HepG2 (cell line): ENCODE measurements at regions not wholly inside any gene's neighbourhood (a gene's known extent, or its start where the extent isn't known, plus 50 kb on each side); places are given as distances from the start of the nearest gene placed in this dataset.
A peak's percentile ranks its signal among the peaks of the same experiment; 100 is the strongest.

Experiments
- FOXA3 ChIP-seq: IDR thresholded peaks from 2 replicates; pipeline ENCODE4 v1.6.1; 2016; ENCODE audit warnings: missing genetic modification reagents, missing compliant biosample characterization
- FOXC1 ChIP-seq: sonication (generic); formaldehyde crosslinking; IDR thresholded peaks from 2 replicates; pipeline ENCODE4 v1.8.0; 2022; ENCODE audit warnings: mild to moderate bottlenecking, missing genetic modification reagents, borderline replicate concordance
- HES4 ChIP-seq: sonication (generic); formaldehyde crosslinking; IDR thresholded peaks from 2 replicates; pipeline ENCODE4 v1.9.0; 2021; ENCODE audit warnings: mild to moderate bottlenecking, missing genetic modification reagents, borderline replicate concordance
- HHEX ChIP-seq: IDR thresholded peaks from 2 replicates; pipeline ENCODE4 v1.6.1; 2016; ENCODE audit warnings: control low read depth
- HNRNPL ChIP-seq: fragments of 200-400 bp; formaldehyde crosslinking; IDR thresholded peaks from 2 replicates; pipeline ENCODE4 v1.6.1; 2017; ENCODE audit warnings: mild to moderate bottlenecking, low read depth, low read length
- MTA1 ChIP-seq: sonication (generic); formaldehyde crosslinking; IDR thresholded peaks from 2 replicates; pipeline ENCODE4 v1.4.0; 2020; ENCODE audit warnings: missing genetic modification reagents, mild to moderate bottlenecking, borderline replicate concordance
- MYNN ChIP-seq: sonication (generic); formaldehyde crosslinking; IDR thresholded peaks from 2 replicates; pipeline ENCODE4 v1.4.0; 2020; ENCODE audit warnings: mild to moderate bottlenecking, low read depth, missing genetic modification reagents
- POGZ ChIP-seq: sonication (generic); formaldehyde crosslinking; IDR thresholded peaks from 2 replicates; pipeline ENCODE4 v1.4.0; 2020; ENCODE audit warnings: mild to moderate bottlenecking, missing genetic modification reagents
- SAP130 ChIP-seq: IDR thresholded peaks from 2 replicates; pipeline ENCODE4 v1.6.1; 2016; ENCODE audit warnings: low read depth
- SIX4 ChIP-seq: sonication (generic); formaldehyde crosslinking; IDR thresholded peaks from 2 replicates; pipeline ENCODE4 v1.4.0; 2020; ENCODE audit warnings: missing genetic modification reagents
- SMAD1 ChIP-seq: sonication (generic); formaldehyde crosslinking; IDR thresholded peaks from 2 replicates; pipeline ENCODE4 v1.4.0; 2020; ENCODE audit warnings: missing genetic modification reagents, low read depth, mild to moderate bottlenecking, borderline replicate concordance
- SNAI1 ChIP-seq: sonication (generic); formaldehyde crosslinking; IDR thresholded peaks from 2 replicates; pipeline ENCODE4 v1.5.0; 2020; ENCODE audit warnings: mild to moderate bottlenecking, missing genetic modification reagents, borderline replicate concordance
- SOX5 ChIP-seq: IDR thresholded peaks from 2 replicates; pipeline ENCODE4 v1.6.1; 2016; ENCODE audit warnings: borderline replicate concordance
- ZBTB8A ChIP-seq: sonication (generic); formaldehyde crosslinking; IDR thresholded peaks from 2 replicates; pipeline ENCODE4 v1.4.0; 2020; ENCODE audit warnings: mild to moderate bottlenecking, low read depth, missing genetic modification reagents, borderline replicate concordance
- ZFP36 ChIP-seq: fragments of 150-350 bp; IDR thresholded peaks from 2 replicates; pipeline ENCODE4 v1.6.1; 2018; ENCODE audit warnings: borderline replicate concordance, low read length, low read depth; ENCODE audit not compliant: partially characterized antibody
- ZNF24 ChIP-seq: fragments of 450-650 bp; IDR thresholded peaks from 2 replicates; pipeline ENCODE4 v1.6.1; 2017; ENCODE audit warnings: antibody characterized with exemption, mild to moderate bottlenecking
- ZNF33A ChIP-seq: sonication (generic); formaldehyde crosslinking; IDR thresholded peaks from 2 replicates; pipeline ENCODE4 v1.5.1; 2020; ENCODE audit warnings: missing genetic modification reagents, mild to moderate bottlenecking, moderate library complexity, borderline replicate concordance
- ZNF724P ChIP-seq: sonication (generic); formaldehyde crosslinking; IDR thresholded peaks from 2 replicates; pipeline ENCODE4 v1.8.0; 2022; ENCODE audit warnings: missing genetic modification reagents, borderline replicate concordance
- ZSCAN12 ChIP-seq: sonication (generic); formaldehyde crosslinking; IDR thresholded peaks from 2 replicates; pipeline ENCODE4 v1.9.0; 2021; ENCODE audit warnings: mild to moderate bottlenecking, missing genetic modification reagents
- TF ChIP-seq, protein P1 (sequence below): sonication (generic); formaldehyde crosslinking; IDR thresholded peaks from 2 replicates; pipeline ENCODE4 v1.4.0; 2020; ENCODE audit warnings: missing genetic modification reagents
- TF ChIP-seq, protein P2 (sequence below): sonication (generic); formaldehyde crosslinking; IDR thresholded peaks from 2 replicates; pipeline ENCODE4 v1.5.0; 2020; ENCODE audit warnings: missing genetic modification reagents
- TF ChIP-seq, protein P3 (sequence below): sonication (generic); formaldehyde crosslinking; IDR thresholded peaks from 2 replicates; pipeline ENCODE4 v1.4.0; 2020; ENCODE audit warnings: mild to moderate bottlenecking, missing genetic modification reagents
- TF ChIP-seq, protein P4 (sequence below): IDR thresholded peaks from 2 replicates; pipeline ENCODE4 v1.6.1; 2016; ENCODE audit warnings: mild to moderate bottlenecking
- TF ChIP-seq, protein P5 (sequence below), 2 experiments: fragments of 450-650 bp in 1 of 2; sonication (generic) in 1 of 2; formaldehyde crosslinking; IDR thresholded peaks; 2 replicates each; pipeline versions ENCODE4 v1.5.0 to v1.8.0; 2020 to 2022; ENCODE audit warnings: mild to moderate bottlenecking in 1 of 2, missing genetic modification reagents in 1 of 2

DNA sequence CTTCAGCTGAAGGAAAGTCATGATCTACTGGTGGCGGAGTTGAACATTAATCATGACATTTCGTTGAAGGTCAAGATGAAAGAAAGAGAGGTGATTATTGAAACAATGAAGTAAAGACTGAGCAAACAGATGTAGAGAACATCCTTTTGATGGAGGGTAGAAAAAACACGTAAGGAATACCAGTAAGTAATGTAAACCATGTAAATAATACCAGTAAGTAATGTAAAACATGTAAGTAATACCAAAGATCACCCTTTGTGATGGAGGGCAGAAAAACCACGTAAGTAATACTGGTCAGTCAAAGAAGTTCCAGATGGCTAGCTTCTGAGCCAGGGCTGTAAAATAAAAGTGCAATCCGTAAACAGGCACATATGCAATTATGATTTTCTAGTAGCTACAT is 1387.7 kb downstream of the SUCLG1 start (continued):
- TF ChIP-seq, protein P1, sequence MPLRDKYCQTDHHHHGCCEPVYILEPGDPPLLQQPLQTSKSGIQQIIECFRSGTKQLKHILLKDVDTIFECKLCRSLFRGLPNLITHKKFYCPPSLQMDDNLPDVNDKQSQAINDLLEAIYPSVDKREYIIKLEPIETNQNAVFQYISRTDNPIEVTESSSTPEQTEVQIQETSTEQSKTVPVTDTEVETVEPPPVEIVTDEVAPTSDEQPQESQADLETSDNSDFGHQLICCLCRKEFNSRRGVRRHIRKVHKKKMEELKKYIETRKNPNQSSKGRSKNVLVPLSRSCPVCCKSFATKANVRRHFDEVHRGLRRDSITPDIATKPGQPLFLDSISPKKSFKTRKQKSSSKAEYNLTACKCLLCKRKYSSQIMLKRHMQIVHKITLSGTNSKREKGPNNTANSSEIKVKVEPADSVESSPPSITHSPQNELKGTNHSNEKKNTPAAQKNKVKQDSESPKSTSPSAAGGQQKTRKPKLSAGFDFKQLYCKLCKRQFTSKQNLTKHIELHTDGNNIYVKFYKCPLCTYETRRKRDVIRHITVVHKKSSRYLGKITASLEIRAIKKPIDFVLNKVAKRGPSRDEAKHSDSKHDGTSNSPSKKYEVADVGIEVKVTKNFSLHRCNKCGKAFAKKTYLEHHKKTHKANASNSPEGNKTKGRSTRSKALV (CRISPR knock-in tag) = no peak
- TF ChIP-seq SMAD1 (CRISPR knock-in tag) (no peak), FOXC1 (CRISPR knock-in tag) (no peak), HHEX (CRISPR knock-in tag) (peak; percentile 42; the same call in 1 of the 2 replicates), ZNF24 (no peak), HES4 (CRISPR knock-in tag) (no peak), ZNF33A (CRISPR knock-in tag) (no peak), SIX4 (CRISPR knock-in tag) (peak; percentile 77), SNAI1 (no peak), POGZ (CRISPR knock-in tag) (peak; percentile 82), MTA1 (no peak), MYNN (CRISPR knock-in tag) (no peak), SAP130 (CRISPR knock-in tag) (peak; percentile 50; the same call in 1 of the 2 replicates), FOXA3 (CRISPR knock-in tag) (peak; percentile 98), ZNF724P (CRISPR knock-in tag) (no peak), HNRNPL (no peak), ZSCAN12 (CRISPR knock-in tag) (no peak), ZBTB8A (CRISPR knock-in tag) (no peak), SOX5 (CRISPR knock-in tag) (peak; percentile 99), ZFP36 (no peak)
- TF ChIP-seq, protein P2, sequence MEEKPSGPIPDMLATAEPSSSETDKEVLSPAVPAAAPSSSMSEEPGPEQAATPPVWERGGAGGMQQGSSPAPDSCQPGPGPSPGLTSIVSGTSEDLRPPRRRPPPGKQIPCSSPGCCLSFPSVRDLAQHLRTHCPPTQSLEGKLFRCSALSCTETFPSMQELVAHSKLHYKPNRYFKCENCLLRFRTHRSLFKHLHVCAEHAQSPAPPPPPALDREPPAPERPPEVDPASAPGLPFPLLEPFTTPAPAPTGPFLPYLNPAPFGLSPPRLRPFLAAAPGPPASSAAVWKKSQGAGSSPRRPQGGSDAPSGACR (CRISPR knock-in tag) = no peak
- TF ChIP-seq, protein P3, sequence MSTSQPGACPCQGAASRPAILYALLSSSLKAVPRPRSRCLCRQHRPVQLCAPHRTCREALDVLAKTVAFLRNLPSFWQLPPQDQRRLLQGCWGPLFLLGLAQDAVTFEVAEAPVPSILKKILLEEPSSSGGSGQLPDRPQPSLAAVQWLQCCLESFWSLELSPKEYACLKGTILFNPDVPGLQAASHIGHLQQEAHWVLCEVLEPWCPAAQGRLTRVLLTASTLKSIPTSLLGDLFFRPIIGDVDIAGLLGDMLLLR (CRISPR knock-in tag) = no peak
- TF ChIP-seq, protein P4, sequence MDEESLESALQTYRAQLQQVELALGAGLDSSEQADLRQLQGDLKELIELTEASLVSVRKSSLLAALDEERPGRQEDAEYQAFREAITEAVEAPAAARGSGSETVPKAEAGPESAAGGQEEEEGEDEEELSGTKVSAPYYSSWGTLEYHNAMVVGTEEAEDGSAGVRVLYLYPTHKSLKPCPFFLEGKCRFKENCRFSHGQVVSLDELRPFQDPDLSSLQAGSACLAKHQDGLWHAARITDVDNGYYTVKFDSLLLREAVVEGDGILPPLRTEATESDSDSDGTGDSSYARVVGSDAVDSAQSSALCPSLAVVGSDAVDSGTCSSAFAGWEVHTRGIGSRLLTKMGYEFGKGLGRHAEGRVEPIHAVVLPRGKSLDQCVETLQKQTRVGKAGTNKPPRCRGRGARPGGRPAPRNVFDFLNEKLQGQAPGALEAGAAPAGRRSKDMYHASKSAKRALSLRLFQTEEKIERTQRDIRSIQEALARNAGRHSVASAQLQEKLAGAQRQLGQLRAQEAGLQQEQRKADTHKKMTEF = peak; percentile 74
- TF ChIP-seq, protein P5, sequence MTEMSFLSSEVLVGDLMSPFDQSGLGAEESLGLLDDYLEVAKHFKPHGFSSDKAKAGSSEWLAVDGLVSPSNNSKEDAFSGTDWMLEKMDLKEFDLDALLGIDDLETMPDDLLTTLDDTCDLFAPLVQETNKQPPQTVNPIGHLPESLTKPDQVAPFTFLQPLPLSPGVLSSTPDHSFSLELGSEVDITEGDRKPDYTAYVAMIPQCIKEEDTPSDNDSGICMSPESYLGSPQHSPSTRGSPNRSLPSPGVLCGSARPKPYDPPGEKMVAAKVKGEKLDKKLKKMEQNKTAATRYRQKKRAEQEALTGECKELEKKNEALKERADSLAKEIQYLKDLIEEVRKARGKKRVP (CRISPR knock-in tag; IDR thresholded peaks at IDR 0.05) = no peak
